GM23338 (cell line): ENCODE measurements at regions not wholly inside any gene's neighbourhood (a gene's known extent, or its start where the extent isn't known, plus 50 kb on each side); places are given as distances from the start of the nearest gene placed in this dataset.

Experiments used
- ATAC-seq: fragments of 200-7000 bp; cut with Tn5 transposase; 3 replicates; pipeline ENCODE4 v1.9.1; 2020
- DNase-seq: peaks from one replicate; pipeline ENCODE4 v3.0.0-alpha.2; 2015; ENCODE audit warnings: low spot score
- H2AFZ ChIP-seq: fragments of 200-600 bp; sonication (generic); 2 replicates; pipeline ENCODE4 v1.8.0; 2016; ENCODE audit warnings: antibody characterized with exemption, mild to moderate bottlenecking, moderate library complexity
- H3F3A ChIP-seq: fragments of 200-600 bp; sonication (generic); replicated peaks from 2 replicates; pipeline ENCODE4 v1.8.0; 2017; ENCODE audit warnings: antibody characterized with exemption, mixed run types, low read depth
- H3K27ac ChIP-seq: fragments of 200-600 bp; sonication (generic); 2 replicates; pipeline ENCODE4 v1.6.1; 2016; ENCODE audit warnings: low read depth
- H3K27me3 ChIP-seq: fragments of 200-600 bp; sonication (generic); 2 replicates; pipeline ENCODE4 v1.8.0; 2016; ENCODE audit warnings: mild to moderate bottlenecking, mixed run types, moderate library complexity; ENCODE audit not compliant: insufficient read depth
- H3K36me3 ChIP-seq: fragments of 200-600 bp; sonication (generic); 2 replicates; pipeline ENCODE4 v1.8.0; 2016; ENCODE audit warnings: mild to moderate bottlenecking; ENCODE audit not compliant: insufficient read depth
- H3K4me1 ChIP-seq: fragments of 200-600 bp; sonication (generic); 2 replicates; pipeline ENCODE4 v1.8.0; 2016; ENCODE audit warnings: mild to moderate bottlenecking, moderate library complexity; ENCODE audit not compliant: insufficient read depth
- H3K4me2 ChIP-seq: fragments of 200-600 bp; sonication (generic); 2 replicates; pipeline ENCODE4 v1.7.1; 2017; ENCODE audit warnings: mixed run types
- H3K4me3 ChIP-seq: fragments of 200-600 bp; sonication (generic); 2 replicates; pipeline ENCODE4 v1.6.1; 2016; ENCODE audit warnings: mixed run types
- H3K79me2 ChIP-seq: fragments of 200-600 bp; sonication (generic); replicated peaks from 2 replicates; pipeline ENCODE4 v1.8.0; 2017; ENCODE audit warnings: mild to moderate bottlenecking; ENCODE audit not compliant: insufficient read depth
- H3K9me2 ChIP-seq: fragments of 200-600 bp; sonication (generic); 2 replicates; pipeline ENCODE4 v1.8.0; 2017; ENCODE audit not compliant: insufficient read depth
- H4K20me1 ChIP-seq: fragments of 200-600 bp; sonication (generic); replicated peaks from 2 replicates; pipeline ENCODE4 v1.8.0; 2017; ENCODE audit warnings: mild to moderate bottlenecking; ENCODE audit not compliant: insufficient read depth
- H3K27ac Mint-ChIP-seq: 2 replicates; pipeline ENCODE4 v1.8.0; 2020; ENCODE audit warnings: inconsistent platforms, mild to moderate bottlenecking, moderate library complexity, mixed read lengths
- H3K27me3 Mint-ChIP-seq: 3 replicates; pipeline ENCODE4 v1.8.0; 2022; ENCODE audit warnings: low read depth, mild to moderate bottlenecking, moderate library complexity, mixed read lengths, inconsistent platforms; ENCODE audit not compliant: insufficient read depth, poor library complexity
- H3K36me3 Mint-ChIP-seq: 3 replicates; pipeline ENCODE4 v1.8.0; 2021; ENCODE audit warnings: low read depth, mild to moderate bottlenecking, inconsistent platforms, moderate library complexity, mixed read lengths
- H3K4me1 Mint-ChIP-seq: 3 replicates; pipeline ENCODE4 v1.8.0; 2020; ENCODE audit warnings: mild to moderate bottlenecking, inconsistent platforms, mixed read lengths
- H3K4me3 Mint-ChIP-seq: 3 replicates; pipeline ENCODE4 v1.8.0; 2021; ENCODE audit warnings: moderate library complexity, mild to moderate bottlenecking, inconsistent platforms, mixed read lengths
- H3K9me3 Mint-ChIP-seq: 3 replicates; pipeline ENCODE4 v1.8.0; 2020; ENCODE audit warnings: moderate library complexity, mild to moderate bottlenecking, inconsistent platforms, mixed read lengths
- CREB1 ChIP-seq: fragments of 250-450 bp; sonication (Bioruptor Pico); IDR thresholded peaks from 2 replicates; pipeline ENCODE4 v1.5.0; 2020; ENCODE audit warnings: low read depth, mild to moderate bottlenecking, moderate library complexity
- EZH2 ChIP-seq: fragments of 200-600 bp; sonication (generic); IDR thresholded peaks from one replicate; pipeline ENCODE4 v1.8.0; 2017; ENCODE audit warnings: antibody characterized with exemption, mild to moderate bottlenecking, low read depth; ENCODE audit not compliant: unreplicated experiment
- EZH2phosphoT487 ChIP-seq: fragments of 200-600 bp; sonication (generic); IDR thresholded peaks from one replicate; pipeline ENCODE4 v1.8.1; 2018; ENCODE audit warnings: antibody characterized with exemption; ENCODE audit not compliant: unreplicated experiment
- JUNB ChIP-seq: IDR thresholded peaks from one replicate; pipeline ENCODE4 v1.6.1; 2016; ENCODE audit warnings: antibody characterized with exemption; ENCODE audit not compliant: unreplicated experiment
- NANOG ChIP-seq: IDR thresholded peaks from 2 replicates; pipeline ENCODE4 v1.6.1; 2016; ENCODE audit warnings: antibody characterized with exemption, borderline replicate concordance
- POLR2AphosphoS5 ChIP-seq: IDR thresholded peaks from 2 replicates; pipeline ENCODE4 v1.6.1; 2016; ENCODE audit warnings: antibody characterized with exemption, low read depth
- STAT1 ChIP-seq: IDR thresholded peaks from one replicate; pipeline ENCODE4 v1.6.1; 2016; ENCODE audit warnings: antibody characterized with exemption; ENCODE audit not compliant: unreplicated experiment
- ZNF114 ChIP-seq: fragments of 250-450 bp; sonication (Bioruptor Pico); IDR thresholded peaks from 2 replicates; pipeline ENCODE4 v1.5.0; 2020; ENCODE audit warnings: mild to moderate bottlenecking, moderate library complexity
- ZNF331 ChIP-seq: fragments of 250-450 bp; sonication (Bioruptor Pico); IDR thresholded peaks from 2 replicates; pipeline ENCODE4 v1.5.0; 2020; ENCODE audit warnings: low read depth, mild to moderate bottlenecking, moderate library complexity
- TF ChIP-seq, protein P1 (sequence below): fragments of 250-450 bp; sonication (Bioruptor Pico); IDR thresholded peaks from 2 replicates; pipeline ENCODE4 v1.5.0; 2020; ENCODE audit warnings: mild to moderate bottlenecking, moderate library complexity
- TF ChIP-seq, protein P2 (sequence below), 2 experiments: fragments of 200-600 bp in 1 of 2; sonication (generic) in 1 of 2; conservative IDR thresholded peaks; 2 replicates each; pipeline versions ENCODE4 v1.5.1 to v1.6.1; 2016 to 2017; ENCODE audit warnings: antibody characterized with exemption in 2 of 2, low read depth in 2 of 2, mild to moderate bottlenecking in 2 of 2, moderate library complexity in 1 of 2

- H3K27ac ChIP-seq, result no peak overlapping the region
- H3K9me2 ChIP-seq, result no peaks in the 10 kb centered on the region
- H3K9me3 Mint-ChIP-seq, result peaks cover 15% of the 10 kb centered on the region
- H3K36me3 ChIP-seq, result no peaks in the 10 kb centered on the region
- H2AFZ ChIP-seq, result no peak overlapping the region
- peaks cover 7% of the 10 kb centered on the region; the same call in 2 of the 3 replicates for H3K36me3 Mint-ChIP-seq
- H3K4me1 ChIP-seq, result no peaks in the 10 kb centered on the region
- no peak overlapping the region for H3K27ac Mint-ChIP-seq
- no peaks in the 10 kb centered on the region for H4K20me1 ChIP-seq
- no peak for DNase-seq
- H3K27me3 ChIP-seq, result no peaks in the 10 kb centered on the region
- H3K4me3 Mint-ChIP-seq, result no peak overlapping the region
- no peak for ATAC-seq
- H3F3A ChIP-seq, result no peaks in the 10 kb centered on the region
- TF ChIP-seq CREB1 (no peak), ZNF331 (CRISPR knock-in tag) (no peak), STAT1 (no peak), ZNF114 (CRISPR knock-in tag) (no peak), NANOG (no peak), EZH2phosphoT487 (no peak), EZH2 (no peak)
- TF ChIP-seq, protein P1, sequence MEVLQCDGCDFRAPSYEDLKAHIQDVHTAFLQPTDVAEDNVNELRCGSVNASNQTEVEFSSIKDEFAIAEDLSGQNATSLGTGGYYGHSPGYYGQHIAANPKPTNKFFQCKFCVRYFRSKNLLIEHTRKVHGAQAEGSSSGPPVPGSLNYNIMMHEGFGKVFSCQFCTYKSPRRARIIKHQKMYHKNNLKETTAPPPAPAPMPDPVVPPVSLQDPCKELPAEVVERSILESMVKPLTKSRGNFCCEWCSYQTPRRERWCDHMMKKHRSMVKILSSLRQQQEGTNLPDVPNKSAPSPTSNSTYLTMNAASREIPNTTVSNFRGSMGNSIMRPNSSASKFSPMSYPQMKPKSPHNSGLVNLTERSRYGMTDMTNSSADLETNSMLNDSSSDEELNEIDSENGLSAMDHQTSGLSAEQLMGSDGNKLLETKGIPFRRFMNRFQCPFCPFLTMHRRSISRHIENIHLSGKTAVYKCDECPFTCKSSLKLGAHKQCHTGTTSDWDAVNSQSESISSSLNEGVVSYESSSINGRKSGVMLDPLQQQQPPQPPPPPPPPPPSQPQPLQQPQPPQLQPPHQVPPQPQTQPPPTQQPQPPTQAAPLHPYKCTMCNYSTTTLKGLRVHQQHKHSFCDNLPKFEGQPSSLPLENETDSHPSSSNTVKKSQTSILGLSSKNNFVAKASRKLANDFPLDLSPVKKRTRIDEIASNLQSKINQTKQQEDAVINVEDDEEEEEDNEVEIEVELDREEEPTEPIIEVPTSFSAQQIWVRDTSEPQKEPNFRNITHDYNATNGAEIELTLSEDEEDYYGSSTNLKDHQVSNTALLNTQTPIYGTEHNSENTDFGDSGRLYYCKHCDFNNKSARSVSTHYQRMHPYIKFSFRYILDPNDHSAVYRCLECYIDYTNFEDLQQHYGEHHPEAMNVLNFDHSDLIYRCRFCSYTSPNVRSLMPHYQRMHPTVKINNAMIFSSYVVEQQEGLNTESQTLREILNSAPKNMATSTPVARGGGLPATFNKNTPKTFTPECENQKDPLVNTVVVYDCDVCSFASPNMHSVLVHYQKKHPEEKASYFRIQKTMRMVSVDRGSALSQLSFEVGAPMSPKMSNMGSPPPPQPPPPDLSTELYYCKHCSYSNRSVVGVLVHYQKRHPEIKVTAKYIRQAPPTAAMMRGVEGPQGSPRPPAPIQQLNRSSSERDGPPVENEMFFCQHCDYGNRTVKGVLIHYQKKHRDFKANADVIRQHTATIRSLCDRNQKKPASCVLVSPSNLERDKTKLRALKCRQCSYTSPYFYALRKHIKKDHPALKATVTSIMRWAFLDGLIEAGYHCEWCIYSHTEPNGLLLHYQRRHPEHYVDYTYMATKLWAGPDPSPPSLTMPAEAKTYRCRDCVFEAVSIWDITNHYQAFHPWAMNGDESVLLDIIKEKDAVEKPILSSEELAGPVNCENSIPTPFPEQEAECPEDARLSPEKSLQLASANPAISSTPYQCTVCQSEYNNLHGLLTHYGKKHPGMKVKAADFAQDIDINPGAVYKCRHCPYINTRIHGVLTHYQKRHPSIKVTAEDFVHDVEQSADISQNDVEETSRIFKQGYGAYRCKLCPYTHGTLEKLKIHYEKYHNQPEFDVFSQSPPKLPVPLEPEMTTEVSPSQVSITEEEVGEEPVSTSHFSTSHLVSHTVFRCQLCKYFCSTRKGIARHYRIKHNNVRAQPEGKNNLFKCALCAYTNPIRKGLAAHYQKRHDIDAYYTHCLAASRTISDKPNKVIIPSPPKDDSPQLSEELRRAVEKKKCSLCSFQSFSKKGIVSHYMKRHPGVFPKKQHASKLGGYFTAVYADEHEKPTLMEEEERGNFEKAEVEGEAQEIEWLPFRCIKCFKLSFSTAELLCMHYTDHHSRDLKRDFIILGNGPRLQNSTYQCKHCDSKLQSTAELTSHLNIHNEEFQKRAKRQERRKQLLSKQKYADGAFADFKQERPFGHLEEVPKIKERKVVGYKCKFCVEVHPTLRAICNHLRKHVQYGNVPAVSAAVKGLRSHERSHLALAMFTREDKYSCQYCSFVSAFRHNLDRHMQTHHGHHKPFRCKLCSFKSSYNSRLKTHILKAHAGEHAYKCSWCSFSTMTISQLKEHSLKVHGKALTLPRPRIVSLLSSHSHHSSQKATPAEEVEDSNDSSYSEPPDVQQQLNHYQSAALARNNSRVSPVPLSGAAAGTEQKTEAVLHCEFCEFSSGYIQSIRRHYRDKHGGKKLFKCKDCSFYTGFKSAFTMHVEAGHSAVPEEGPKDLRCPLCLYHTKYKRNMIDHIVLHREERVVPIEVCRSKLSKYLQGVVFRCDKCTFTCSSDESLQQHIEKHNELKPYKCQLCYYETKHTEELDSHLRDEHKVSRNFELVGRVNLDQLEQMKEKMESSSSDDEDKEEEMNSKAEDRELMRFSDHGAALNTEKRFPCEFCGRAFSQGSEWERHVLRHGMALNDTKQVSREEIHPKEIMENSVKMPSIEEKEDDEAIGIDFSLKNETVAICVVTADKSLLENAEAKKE (CRISPR knock-in tag), result no peak
- H3K79me2 ChIP-seq, result no peaks in the 10 kb centered on the region
- no peak overlapping the region for H3K4me2 ChIP-seq
- no peak overlapping the region for H3K4me3 ChIP-seq
- H3K4me1 Mint-ChIP-seq, result no peaks in the 10 kb centered on the region
- no peaks in the 10 kb centered on the region for H3K27me3 Mint-ChIP-seq
These were observed 357.8 kb downstream of the TLL1 start for GRCh38 chr4:166230841-166231240.

DNA sequence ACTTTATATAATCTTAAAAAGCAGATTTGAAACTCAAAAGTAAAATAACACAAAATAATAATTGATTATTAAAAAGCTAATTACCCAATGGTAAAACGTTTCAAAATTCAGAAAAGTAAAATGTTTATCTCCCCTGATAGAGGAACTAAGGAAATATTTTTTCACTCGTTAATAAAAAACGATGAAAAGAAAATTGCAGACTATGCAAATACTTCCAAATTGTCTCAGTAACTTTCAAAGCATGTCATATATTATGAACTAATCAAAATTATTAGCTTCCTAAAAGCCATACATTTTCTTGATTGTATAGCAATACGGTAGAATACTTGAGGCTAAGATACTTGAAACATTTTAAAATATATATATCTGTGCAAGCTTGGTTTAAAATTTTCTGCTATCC, 366.3 kb downstream of the TLL1 start:
- Mint-ChIP-seq H3K36me3 (no peaks in the 10 kb centered on the region), H3K27ac (no peak overlapping the region), H3K4me1 (no peaks in the 10 kb centered on the region), H3K4me3 (no peak overlapping the region), H3K27me3 (peaks cover 2% of the 10 kb centered on the region), H3K9me3 (peaks cover 5% of the 10 kb centered on the region; the same call in 1 of the 3 replicates)
- Histone ChIP-seq H3K4me2 (no peak overlapping the region), H3K27me3 (no peaks in the 10 kb centered on the region), H3F3A (no peaks in the 10 kb centered on the region), H3K36me3 (no peaks in the 10 kb centered on the region), H3K4me1 (no peaks in the 10 kb centered on the region), H3K79me2 (no peaks in the 10 kb centered on the region), H3K9me2 (no peaks in the 10 kb centered on the region), H3K27ac (no peak overlapping the region), H3K4me3 (no peak overlapping the region), H2AFZ (no peak overlapping the region), H4K20me1 (no peaks in the 10 kb centered on the region)
- DNase-seq, result no peak
- ATAC-seq, result no peak
- no peak for TF ChIP-seq POLR2AphosphoS5
- TF ChIP-seq EZH2phosphoT487, result no peak
- no peak for TF ChIP-seq CREB1
- no peak for TF ChIP-seq ZNF114 (CRISPR knock-in tag)
- TF ChIP-seq EZH2, result no peak
- TF ChIP-seq, protein P2, sequence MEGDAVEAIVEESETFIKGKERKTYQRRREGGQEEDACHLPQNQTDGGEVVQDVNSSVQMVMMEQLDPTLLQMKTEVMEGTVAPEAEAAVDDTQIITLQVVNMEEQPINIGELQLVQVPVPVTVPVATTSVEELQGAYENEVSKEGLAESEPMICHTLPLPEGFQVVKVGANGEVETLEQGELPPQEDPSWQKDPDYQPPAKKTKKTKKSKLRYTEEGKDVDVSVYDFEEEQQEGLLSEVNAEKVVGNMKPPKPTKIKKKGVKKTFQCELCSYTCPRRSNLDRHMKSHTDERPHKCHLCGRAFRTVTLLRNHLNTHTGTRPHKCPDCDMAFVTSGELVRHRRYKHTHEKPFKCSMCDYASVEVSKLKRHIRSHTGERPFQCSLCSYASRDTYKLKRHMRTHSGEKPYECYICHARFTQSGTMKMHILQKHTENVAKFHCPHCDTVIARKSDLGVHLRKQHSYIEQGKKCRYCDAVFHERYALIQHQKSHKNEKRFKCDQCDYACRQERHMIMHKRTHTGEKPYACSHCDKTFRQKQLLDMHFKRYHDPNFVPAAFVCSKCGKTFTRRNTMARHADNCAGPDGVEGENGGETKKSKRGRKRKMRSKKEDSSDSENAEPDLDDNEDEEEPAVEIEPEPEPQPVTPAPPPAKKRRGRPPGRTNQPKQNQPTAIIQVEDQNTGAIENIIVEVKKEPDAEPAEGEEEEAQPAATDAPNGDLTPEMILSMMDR (conservative IDR thresholded peaks at IDR 0.05; ENCODE audit: low read depth in 2 of 2), result no peak
- TF ChIP-seq ZNF331 (CRISPR knock-in tag), result no peak
- TF ChIP-seq JUNB, result no peak
